ENCODE measurements at regions not wholly inside any gene's neighbourhood (a gene's known extent, or its start where the extent isn't known, plus 50 kb on each side); places are given as distances from the start of the nearest gene placed in this dataset.

GRCh38 chr5:28862137-28862859, 1823.9 kb upstream of the CDH9 start:
- Histone ChIP-seq H3K9me3 (ENCODE audit: control insufficient read depth in 1 of 2, insufficient read depth in 1 of 2, low read length in 2 of 2) (peaks cover 0 to 8% of the 10 kb centered on the region in 2 experiments), H3K36me3 (ENCODE audit: insufficient read depth, low read length) (no peaks in the 10 kb centered on the region), H3K4me3 (ENCODE audit: low read length) (no peak overlapping the region), H3K27ac (ENCODE audit: low read depth in 1 of 2, low read length in 2 of 2) (no peak overlapping the region), H3K27me3 (ENCODE audit: control insufficient read depth in 1 of 2, insufficient read depth in 2 of 2, low read length in 2 of 2) (no peaks in the 10 kb centered on the region), H3K4me1 (ENCODE audit: insufficient read depth, low read length) (no peaks in the 10 kb centered on the region)
- Mint-ChIP-seq H3K9me3 (peaks cover 17% of the 10 kb centered on the region), H3K4me3 (no peak overlapping the region), H3K36me3 (ENCODE audit: low read depth) (no peaks in the 10 kb centered on the region), H3K27ac (no peak overlapping the region), H3K4me1 (ENCODE audit: low read depth) (no peaks in the 10 kb centered on the region), H3K27me3 (no peaks in the 10 kb centered on the region)
- intact Hi-C loops (cut with DNase I, micrococcal nuclease), result no loop called here
- no peak for TF ChIP-seq CTCF (IDR thresholded peaks at IDR 0.05)
- ATAC-seq (ENCODE audit: poor library complexity), result no peak
- POLR2A ChIA-PET, result no interaction called here
- DNase-seq, result no peak
- CTCF ChIA-PET, result interaction anchor here (0.6 kb wide), 1 partner anchor 93 kb away, joined by 3 read pairs; no protein-coding TSS in a partner anchor

DNA sequence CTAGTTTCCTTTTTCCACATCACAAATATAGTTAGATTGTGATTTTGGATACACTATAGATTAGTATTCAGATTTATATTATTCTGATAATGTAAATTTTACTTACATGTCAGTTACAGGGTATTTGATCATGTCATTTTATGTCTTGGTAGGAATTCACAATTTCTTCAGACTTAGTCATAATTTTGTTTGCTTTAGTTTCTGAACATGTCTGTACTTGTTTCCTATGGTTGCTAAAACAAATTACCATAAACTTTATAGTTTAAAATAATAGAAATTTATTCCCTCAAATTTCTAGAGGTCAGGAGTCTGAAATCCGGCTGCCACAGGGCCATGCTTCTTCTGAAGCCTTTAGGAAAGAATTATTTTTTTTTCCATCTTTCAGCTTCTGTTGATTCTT, 1817.2 kb upstream of the CDH9 start:
- H3K4me1 Mint-ChIP-seq (ENCODE audit: low read depth), result no peaks in the 10 kb centered on the region
- ChIA-PET CTCF (no interaction called here), POLR2A (no interaction called here)
- Histone ChIP-seq H3K27ac (ENCODE audit: low read depth in 1 of 2, low read length in 2 of 2) (no peak overlapping the region), H3K36me3 (ENCODE audit: insufficient read depth, low read length) (no peaks in the 10 kb centered on the region), H3K9me3 (ENCODE audit: control insufficient read depth in 1 of 2, insufficient read depth in 1 of 2, low read length in 2 of 2) (peaks cover 0 to 3% of the 10 kb centered on the region in 2 experiments), H3K4me3 (ENCODE audit: low read length) (no peak overlapping the region), H3K4me1 (ENCODE audit: insufficient read depth, low read length) (no peaks in the 10 kb centered on the region), H3K27me3 (ENCODE audit: control insufficient read depth in 1 of 2, insufficient read depth in 2 of 2, low read length in 2 of 2) (no peaks in the 10 kb centered on the region)
- H3K27me3 Mint-ChIP-seq, result no peaks in the 10 kb centered on the region
- H3K36me3 Mint-ChIP-seq (ENCODE audit: low read depth), result no peaks in the 10 kb centered on the region
- H3K27ac Mint-ChIP-seq, result no peak overlapping the region
- DNase-seq (no peak), ATAC-seq (ENCODE audit: poor library complexity) (no peak)
- TF ChIP-seq CTCF (IDR thresholded peaks at IDR 0.05), result no peak
- intact Hi-C loops (cut with DNase I, micrococcal nuclease), result no loop called here
- H3K9me3 Mint-ChIP-seq, result peaks cover 21% of the 10 kb centered on the region
- no peak overlapping the region for H3K4me3 Mint-ChIP-seq

- ChIA-PET POLR2A (no interaction called here), CTCF (no interaction called here)
- H3K4me1 Mint-ChIP-seq (ENCODE audit: low read depth), result no peaks in the 10 kb centered on the region
- H3K27ac ChIP-seq (ENCODE audit: low read depth in 1 of 2, low read length in 2 of 2), result no peak overlapping the region
- no peaks in the 10 kb centered on the region for H3K36me3 Mint-ChIP-seq (ENCODE audit: low read depth)
- no peak overlapping the region for H3K4me3 Mint-ChIP-seq
- no peaks in the 10 kb centered on the region for H3K36me3 ChIP-seq (ENCODE audit: insufficient read depth, low read length)
- H3K4me3 ChIP-seq (ENCODE audit: low read length), result no peak overlapping the region
- DNase-seq (peak in 1 of 14 experiments; percentile 5), ATAC-seq (ENCODE audit: poor library complexity) (no peak)
- H3K9me3 ChIP-seq (ENCODE audit: control insufficient read depth in 1 of 2, insufficient read depth in 1 of 2, low read length in 2 of 2), result no peaks in the 10 kb centered on the region
- no peaks in the 10 kb centered on the region for H3K27me3 ChIP-seq (ENCODE audit: control insufficient read depth in 1 of 2, insufficient read depth in 2 of 2, low read length in 2 of 2)
- H3K27me3 Mint-ChIP-seq, result no peaks in the 10 kb centered on the region
- H3K4me1 ChIP-seq (ENCODE audit: insufficient read depth, low read length), result no peaks in the 10 kb centered on the region
- peaks cover 18% of the 10 kb centered on the region for H3K9me3 Mint-ChIP-seq
- intact Hi-C loops (cut with DNase I, micrococcal nuclease), result no loop called here
- H3K27ac Mint-ChIP-seq, result no peak overlapping the region
- TF ChIP-seq CTCF (IDR thresholded peaks at IDR 0.05), result no peak
Measured at GRCh38 chr5:28850320-28850921, 1812.0 kb upstream of the CDH9 start.

All from CD4-positive, alpha-beta T cell (primary cell).